Liver (tissue), 7 donors: ENCODE measurements at regions not wholly inside any gene's neighbourhood (a gene's known extent, or its start where the extent isn't known, plus 50 kb on each side); places are given as distances from the start of the nearest gene placed in this dataset.

ENCODE experiments used
- DNase-seq: peaks from one replicate; pipeline ENCODE4 v3.0.0-alpha.2; 2017; ENCODE audit warnings: low spot score
- H3K27ac ChIP-seq, 2 donors: one replicate each; pipeline ENCODE4 v1.7.0; 2013; ENCODE audit warnings: inconsistent platforms in 2 of 2, low read length in 2 of 2, control low read depth in 1 of 2, low read depth in 1 of 2, mild to moderate bottlenecking in 1 of 2
- H3K27me3 ChIP-seq, 4 donors: one replicate each; pipeline versions ENCODE4 v1.6.1 to v1.7.0; 2013; ENCODE audit warnings: low read length in 3 of 4, inconsistent platforms in 1 of 4, mild to moderate bottlenecking in 1 of 4, moderate library complexity in 1 of 4; ENCODE audit not compliant: control insufficient read depth in 4 of 4, insufficient read depth in 4 of 4
- H3K36me3 ChIP-seq, 4 donors: one replicate each; pipeline versions ENCODE4 v1.6.1 to v1.7.0; 2013; ENCODE audit warnings: low read length in 3 of 4, mild to moderate bottlenecking in 3 of 4, low read depth in 1 of 4, moderate library complexity in 1 of 4; ENCODE audit not compliant: control insufficient read depth in 4 of 4, insufficient read depth in 3 of 4
- H3K4me1 ChIP-seq, 4 donors: one replicate each; pipeline versions ENCODE4 v1.6.1 to v1.7.0; 2013; ENCODE audit warnings: low read length in 3 of 4, mild to moderate bottlenecking in 3 of 4, moderate library complexity in 1 of 4; ENCODE audit not compliant: control insufficient read depth in 4 of 4, insufficient read depth in 4 of 4
- H3K4me3 ChIP-seq, 3 donors: one replicate each; pipeline versions ENCODE4 v1.6.1 to v1.7.0; 2013; ENCODE audit warnings: low read length in 3 of 3, control low read depth in 1 of 3, low read depth in 1 of 3, mild to moderate bottlenecking in 1 of 3
- H3K9ac ChIP-seq, 2 donors: one replicate each; pipeline ENCODE4 v1.7.0; 2013; ENCODE audit warnings: low read length in 2 of 2, mild to moderate bottlenecking in 2 of 2, moderate library complexity in 2 of 2, control low read depth in 1 of 2, low read depth in 1 of 2
- H3K9me3 ChIP-seq, 4 donors: one replicate each; pipeline versions ENCODE4 v1.6.1 to v1.7.0; 2013; ENCODE audit warnings: low read length in 3 of 4; ENCODE audit not compliant: control insufficient read depth in 4 of 4
- ATF3 ChIP-seq: IDR thresholded peaks from 2 replicates; pipeline ENCODE4 v1.6.1; 2016; ENCODE audit warnings: antibody characterized with exemption
- EGR1 ChIP-seq, 2 donors: IDR thresholded peaks; 2 replicates each; pipeline ENCODE4 v1.6.1; 2016 to 2018; ENCODE audit warnings: antibody characterized with exemption in 2 of 2, low read depth in 2 of 2
- FOXA1 ChIP-seq: IDR thresholded peaks from 2 replicates; pipeline ENCODE4 v1.6.1; 2016; ENCODE audit warnings: antibody characterized with exemption
- FOXA2 ChIP-seq: IDR thresholded peaks from 2 replicates; pipeline ENCODE4 v1.6.1; 2016; ENCODE audit warnings: antibody characterized with exemption
- GABPA ChIP-seq, 2 donors: IDR thresholded peaks in 1 of 2; conservative IDR thresholded peaks in 1 of 2; 2 replicates each; pipeline ENCODE4 v1.6.1; 2016; ENCODE audit warnings: antibody characterized with exemption in 2 of 2, mild to moderate bottlenecking in 1 of 2, moderate library complexity in 1 of 2
- HNF4A ChIP-seq, 2 donors: conservative IDR thresholded peaks; 2 replicates each; pipeline ENCODE4 v1.6.1; 2016; ENCODE audit warnings: antibody characterized with exemption in 2 of 2, mild to moderate bottlenecking in 2 of 2
- HNF4G ChIP-seq: IDR thresholded peaks from 2 replicates; pipeline ENCODE4 v1.6.1; 2016; ENCODE audit warnings: antibody characterized with exemption
- JUND ChIP-seq, 2 donors: IDR thresholded peaks; 2 replicates each; pipeline ENCODE4 v1.6.1; 2016; ENCODE audit warnings: antibody characterized with exemption in 2 of 2
- NR2F2 ChIP-seq: IDR thresholded peaks from 2 replicates; pipeline ENCODE4 v1.6.1; 2016; ENCODE audit warnings: antibody characterized with exemption
- RAD21 ChIP-seq, 2 donors: IDR thresholded peaks; 2 replicates each; pipeline ENCODE4 v1.6.1; 2016; ENCODE audit warnings: antibody characterized with exemption in 2 of 2, mild to moderate bottlenecking in 2 of 2
- REST ChIP-seq: IDR thresholded peaks from 2 replicates; pipeline ENCODE4 v1.6.1; 2016; ENCODE audit warnings: antibody characterized with exemption, mild to moderate bottlenecking
- SP1 ChIP-seq: IDR thresholded peaks from 2 replicates; pipeline ENCODE4 v1.6.1; 2018; ENCODE audit warnings: antibody characterized with exemption, mild to moderate bottlenecking
- TAF1 ChIP-seq: conservative IDR thresholded peaks from 2 replicates; pipeline ENCODE4 v1.6.1; 2016; ENCODE audit warnings: antibody characterized with exemption, mild to moderate bottlenecking
- YY1 ChIP-seq: IDR thresholded peaks from 2 replicates; pipeline ENCODE4 v1.6.1; 2016; ENCODE audit warnings: antibody characterized with exemption, mild to moderate bottlenecking
- WGBS: extraction: QIAGEN DNeasy Blood & Tissue Kit; methylation state at CpG from one replicate; pipeline ENCODE4 v1.1.7; 2013; 5-methylcytosine and 5-hydroxymethylcytosine counted together
- TF ChIP-seq, protein P1 (sequence below): IDR thresholded peaks from 2 replicates; pipeline ENCODE4 v1.6.1; 2016; ENCODE audit warnings: antibody characterized with exemption
- donor health status: healthy.
- donor health status: healthy.
- donor health status: healthy.
- donor health status: healthy.

DNA sequence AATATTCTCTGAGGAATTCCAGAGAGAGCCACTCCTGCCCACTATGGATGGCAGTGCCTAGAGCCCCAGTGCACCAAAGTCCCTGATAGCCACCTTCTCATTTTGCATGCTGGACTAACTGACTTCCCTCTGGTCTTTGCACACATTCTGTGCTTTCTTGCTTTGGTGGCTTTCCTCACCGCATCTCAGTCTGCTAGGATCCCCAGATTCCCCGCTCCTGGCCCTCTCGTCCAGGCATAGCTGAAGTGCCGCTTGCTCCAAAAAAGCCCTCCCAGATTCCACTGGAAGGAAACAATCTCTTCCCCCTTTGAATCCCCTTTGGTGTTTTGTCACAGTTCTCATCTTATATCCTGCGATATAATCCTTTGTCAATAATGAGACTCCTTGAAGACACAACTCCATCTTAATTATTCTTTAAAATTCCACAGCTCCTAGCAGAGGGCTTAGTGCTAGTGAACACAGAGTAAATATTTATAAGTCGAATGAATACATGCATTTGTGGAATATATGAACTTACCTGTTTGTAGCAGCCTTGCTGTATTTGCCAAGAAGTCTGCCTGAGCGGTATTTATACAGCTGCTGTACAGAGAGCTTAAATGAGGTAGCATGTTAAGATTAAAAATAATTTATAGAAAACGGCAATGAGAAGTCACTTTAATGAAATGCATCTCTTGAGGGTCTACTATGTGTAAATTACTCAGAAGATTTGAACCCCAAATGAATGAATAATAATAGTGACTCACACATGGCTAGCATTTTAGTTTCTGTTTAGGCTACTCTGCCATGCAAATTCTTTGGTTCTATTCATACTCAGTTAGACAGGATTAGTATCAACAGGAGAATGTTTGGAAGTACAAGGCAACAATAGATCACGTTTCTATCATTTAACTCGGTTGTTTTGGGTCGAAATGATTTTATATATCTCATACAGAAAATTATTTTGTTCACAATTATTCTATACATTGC lies 421.9 kb upstream of the TENM3 start:
- H3K4me3 ChIP-seq, result no peak overlapping the region
- WGBS, result 52% methylated on average over 11 of the region's 11 CpGs
- peaks cover 0 to 2% (median 0%) of the 10 kb centered on the region in 4 donors for H3K9me3 ChIP-seq
- TF ChIP-seq TAF1, result no peak
- no peak for TF ChIP-seq NR2F2
- TF ChIP-seq, protein P1, sequence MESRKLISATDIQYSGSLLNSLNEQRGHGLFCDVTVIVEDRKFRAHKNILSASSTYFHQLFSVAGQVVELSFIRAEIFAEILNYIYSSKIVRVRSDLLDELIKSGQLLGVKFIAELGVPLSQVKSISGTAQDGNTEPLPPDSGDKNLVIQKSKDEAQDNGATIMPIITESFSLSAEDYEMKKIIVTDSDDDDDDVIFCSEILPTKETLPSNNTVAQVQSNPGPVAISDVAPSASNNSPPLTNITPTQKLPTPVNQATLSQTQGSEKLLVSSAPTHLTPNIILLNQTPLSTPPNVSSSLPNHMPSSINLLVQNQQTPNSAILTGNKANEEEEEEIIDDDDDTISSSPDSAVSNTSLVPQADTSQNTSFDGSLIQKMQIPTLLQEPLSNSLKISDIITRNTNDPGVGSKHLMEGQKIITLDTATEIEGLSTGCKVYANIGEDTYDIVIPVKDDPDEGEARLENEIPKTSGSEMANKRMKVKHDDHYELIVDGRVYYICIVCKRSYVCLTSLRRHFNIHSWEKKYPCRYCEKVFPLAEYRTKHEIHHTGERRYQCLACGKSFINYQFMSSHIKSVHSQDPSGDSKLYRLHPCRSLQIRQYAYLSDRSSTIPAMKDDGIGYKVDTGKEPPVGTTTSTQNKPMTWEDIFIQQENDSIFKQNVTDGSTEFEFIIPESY, result no peak
- TF ChIP-seq FOXA1, result no peak
- no peak for TF ChIP-seq HNF4A (conservative IDR thresholded peaks at IDR 0.05)
- TF ChIP-seq YY1, result no peak
- TF ChIP-seq GABPA (IDR thresholded peaks at IDR 0.05 in 1 of 2, conservative IDR thresholded peaks at IDR 0.05 in 1 of 2), result no peak
- no peak for TF ChIP-seq ATF3
- no peak for TF ChIP-seq SP1
- TF ChIP-seq EGR1 (IDR thresholded peaks at IDR 0.05; ENCODE audit: low read depth in 2 of 2), result no peak
- TF ChIP-seq RAD21 (IDR thresholded peaks at IDR 0.05), result no peak
- TF ChIP-seq REST, result no peak
- no peak for DNase-seq
- no peaks in the 10 kb centered on the region for H3K36me3 ChIP-seq
- H3K9ac ChIP-seq, result no peak overlapping the region
- H3K27me3 ChIP-seq, result peaks cover 0 to 2% (median 0%) of the 10 kb centered on the region in 4 donors
- H3K27ac ChIP-seq, result no peak overlapping the region
- H3K4me1 ChIP-seq, result no peaks in the 10 kb centered on the region

DNA sequence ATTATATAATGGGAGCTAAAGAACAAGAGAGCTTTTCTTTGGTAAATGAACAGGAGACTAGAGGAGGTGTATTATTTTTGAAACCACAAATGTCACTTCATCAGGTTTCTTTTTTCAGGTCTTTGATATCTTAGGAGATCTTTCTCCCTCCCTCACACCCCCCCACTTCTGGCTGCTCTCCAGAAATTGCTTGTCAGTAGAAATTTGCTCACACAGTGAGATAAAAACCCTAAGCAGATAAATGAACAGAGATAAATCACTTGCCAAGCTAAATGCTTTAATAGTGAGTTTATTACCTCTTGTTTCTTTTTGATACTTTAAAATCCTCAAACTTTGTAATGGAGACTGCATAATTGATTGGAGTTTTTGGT lies 421.2 kb upstream of the TENM3 start:
- Histone ChIP-seq H3K4me1 (no peaks in the 10 kb centered on the region), H3K27me3 (peaks cover 0 to 2% (median 0%) of the 10 kb centered on the region in 4 donors), H3K9ac (no peak overlapping the region), H3K4me3 (no peak overlapping the region), H3K9me3 (peaks cover 0 to 2% (median 0%) of the 10 kb centered on the region in 4 donors), H3K27ac (no peak overlapping the region), H3K36me3 (no peaks in the 10 kb centered on the region)
- TF ChIP-seq TAF1 (no peak), YY1 (no peak), FOXA2 (no peak), REST (no peak), HNF4G (no peak), JUND (IDR thresholded peaks at IDR 0.05) (no peak)
- no peak for DNase-seq
